Esophagus muscularis mucosa (tissue), 3 donors: ENCODE measurements at regions not wholly inside any gene's neighbourhood (a gene's known extent, or its start where the extent isn't known, plus 50 kb on each side); places are given as distances from the start of the nearest gene placed in this dataset.

Source experiments
- CTCF ChIP-seq, 3 experiments: fragments of 200-600 bp in 2 of 3; fragments of 450-650 bp in 1 of 3; sonication (generic) in 2 of 3; IDR thresholded peaks; one replicate each; pipeline ENCODE4 v1.5.1; 2017 to 2019; ENCODE audit warnings: antibody characterized with exemption in 3 of 3, mild to moderate bottlenecking in 2 of 3, moderate library complexity in 1 of 3
- POLR2A ChIP-seq: fragments of 450-650 bp; IDR thresholded peaks from one replicate; pipeline ENCODE4 v1.6.1; 2017; ENCODE audit warnings: antibody characterized with exemption, moderate library complexity, mild to moderate bottlenecking, low read depth

GRCh38 chr1:100628631-100629081 lies 90.7 kb downstream of the GPR88 start:
- TF ChIP-seq CTCF (IDR thresholded peaks at IDR 0.05) (no peak), POLR2A (no peak)
